Parathyroid adenoma (tissue), 2 donors: ENCODE measurements at regions not wholly inside any gene's neighbourhood (a gene's known extent, or its start where the extent isn't known, plus 50 kb on each side); places are given as distances from the start of the nearest gene placed in this dataset.

Source experiments
- H2AFZ ChIP-seq: fragments of 300-600 bp; sonication (generic); one replicate; pipeline ENCODE4 v1.7.0; 2017; ENCODE audit warnings: antibody characterized with exemption, mild to moderate bottlenecking
- H3K27ac ChIP-seq: fragments of 300-600 bp; sonication (generic); one replicate; pipeline ENCODE4 v1.7.0; 2017
- H3K27me3 ChIP-seq: fragments of 300-600 bp; sonication (generic); one replicate; pipeline ENCODE4 v1.7.0; 2017; ENCODE audit warnings: low read length; ENCODE audit not compliant: control insufficient read depth, insufficient read depth
- H3K36me3 ChIP-seq: fragments of 300-600 bp; sonication (generic); one replicate; pipeline ENCODE4 v1.7.0; 2017; ENCODE audit warnings: low read length; ENCODE audit not compliant: control insufficient read depth, insufficient read depth
- H3K4me1 ChIP-seq: fragments of 300-600 bp; sonication (generic); one replicate; pipeline ENCODE4 v1.7.0; 2017; ENCODE audit warnings: control low read depth
- H3K4me2 ChIP-seq: fragments of 300-600 bp; sonication (generic); one replicate; pipeline ENCODE4 v1.7.0; 2017; ENCODE audit warnings: low read length
- H3K4me3 ChIP-seq: fragments of 300-600 bp; sonication (generic); one replicate; pipeline ENCODE4 v1.7.0; 2017; ENCODE audit warnings: low read depth, low read length
- H3K79me2 ChIP-seq: fragments of 300-600 bp; sonication (generic); one replicate; pipeline ENCODE4 v1.7.0; 2017; ENCODE audit warnings: control low read depth
- H3K9ac ChIP-seq: fragments of 300-600 bp; sonication (generic); one replicate; pipeline ENCODE4 v1.7.0; 2017; ENCODE audit warnings: mild to moderate bottlenecking
- H3K9me3 ChIP-seq: fragments of 300-600 bp; sonication (generic); one replicate; pipeline ENCODE4 v1.7.0; 2017; ENCODE audit warnings: low read length; ENCODE audit not compliant: control insufficient read depth
- CTCF ChIP-seq: fragments of 300-600 bp; sonication (generic); IDR thresholded peaks from one replicate; pipeline ENCODE4 v1.7.0; 2017; ENCODE audit warnings: antibody characterized with exemption, mild to moderate bottlenecking
- donor health status: primary hyperparathyroidism.

- no peaks in the 10 kb centered on the region for H3K9me3 ChIP-seq
- H3K27me3 ChIP-seq = no peaks in the 10 kb centered on the region
- no peak overlapping the region for H3K4me2 ChIP-seq
- no peaks in the 10 kb centered on the region for H3K79me2 ChIP-seq
- no peaks in the 10 kb centered on the region for H3K36me3 ChIP-seq
- H3K27ac ChIP-seq = no peak overlapping the region
- H3K9ac ChIP-seq = no peak overlapping the region
- no peak overlapping the region for H2AFZ ChIP-seq
- TF ChIP-seq CTCF = no peak
- no peak overlapping the region for H3K4me3 ChIP-seq
- no peaks in the 10 kb centered on the region for H3K4me1 ChIP-seq
Observed at GRCh38 chr7:27359181-27360125, 116.9 kb downstream of the EVX1 start.

- Histone ChIP-seq H3K79me2 (no peaks in the 10 kb centered on the region), H3K27ac (no peak overlapping the region), H3K9ac (no peak overlapping the region), H3K4me3 (no peak overlapping the region), H3K27me3 (no peaks in the 10 kb centered on the region), H2AFZ (no peak overlapping the region), H3K4me2 (no peak overlapping the region), H3K36me3 (no peaks in the 10 kb centered on the region), H3K9me3 (no peaks in the 10 kb centered on the region), H3K4me1 (no peaks in the 10 kb centered on the region)
- no peak for TF ChIP-seq CTCF
Observed at GRCh38 chr7:27361522-27361921, 118.9 kb downstream of the EVX1 start.

- no peak overlapping the region for H3K27ac ChIP-seq
- H3K36me3 ChIP-seq = no peaks in the 10 kb centered on the region
- H2AFZ ChIP-seq = no peak overlapping the region
- no peak overlapping the region for H3K9ac ChIP-seq
- no peaks in the 10 kb centered on the region for H3K4me1 ChIP-seq
- H3K4me3 ChIP-seq = no peak overlapping the region
- no peak for TF ChIP-seq CTCF
- H3K79me2 ChIP-seq = no peaks in the 10 kb centered on the region
- H3K9me3 ChIP-seq = no peaks in the 10 kb centered on the region
- no peaks in the 10 kb centered on the region for H3K27me3 ChIP-seq
- no peak overlapping the region for H3K4me2 ChIP-seq
Observed at GRCh38 chr7:27362026-27362425, 119.4 kb downstream of the EVX1 start.

GRCh38 chr7:27364344-27364758 lies 121.7 kb downstream of the EVX1 start:
- Histone ChIP-seq H3K27me3 (no peaks in the 10 kb centered on the region), H3K4me1 (no peaks in the 10 kb centered on the region), H3K9ac (no peak overlapping the region), H2AFZ (no peak overlapping the region), H3K9me3 (no peaks in the 10 kb centered on the region), H3K4me2 (no peak overlapping the region), H3K79me2 (no peaks in the 10 kb centered on the region), H3K4me3 (no peak overlapping the region), H3K36me3 (no peaks in the 10 kb centered on the region), H3K27ac (peak overlapping the region; percentile 60)
- TF ChIP-seq CTCF = no peak
